ENCODE measurements at regions not wholly inside any gene's neighbourhood (a gene's known extent, or its start where the extent isn't known, plus 50 kb on each side); places are given as distances from the start of the nearest gene placed in this dataset.

- H3K4me3 ChIP-seq = no peak overlapping the region
- intact Hi-C loops (cut with DNase I; ENCODE audit: low total_unique reads) = no loop called here
- no peak for DNase-seq
- 78 to 90% methylated on average over 3 of the region's 3 CpGs for WGBS, 2 donors
- H3K27me3 ChIP-seq = no peaks in the 10 kb centered on the region
- H3K27ac ChIP-seq = no peak overlapping the region
- no peaks in the 10 kb centered on the region for H3K36me3 ChIP-seq (ENCODE audit: low read depth, missing control alignments)
- H3K4me1 ChIP-seq = no peaks in the 10 kb centered on the region
- TF ChIP-seq POLR2A (IDR thresholded peaks at IDR 0.05) = no peak
- no peak for TF ChIP-seq CTCF (IDR thresholded peaks at IDR 0.05)
- H3K9me3 ChIP-seq = no peaks in the 10 kb centered on the region
Observed at GRCh38 chr13:21960108-21960507, 289.2 kb downstream of the FGF9 start.

GRCh38 chr13:21964686-21965085 lies 293.8 kb downstream of the FGF9 start:
- Histone ChIP-seq H3K4me1 (no peaks in the 10 kb centered on the region), H3K36me3 (ENCODE audit: low read depth, missing control alignments) (no peaks in the 10 kb centered on the region), H3K27ac (no peak overlapping the region), H3K9me3 (no peaks in the 10 kb centered on the region), H3K4me3 (no peak overlapping the region), H3K27me3 (no peaks in the 10 kb centered on the region)
- TF ChIP-seq POLR2A (IDR thresholded peaks at IDR 0.05) = no peak
- 71 to 81% methylated on average over 5 of the region's 5 CpGs for WGBS, 2 donors
- DNase-seq = no peak
- intact Hi-C loops (cut with DNase I; ENCODE audit: low total_unique reads) = no loop called here

GRCh38 chr13:21965095-21965494 lies 294.2 kb downstream of the FGF9 start:
- DNase-seq = no peak
- H3K36me3 ChIP-seq (ENCODE audit: low read depth, missing control alignments) = no peaks in the 10 kb centered on the region
- H3K4me3 ChIP-seq = no peak overlapping the region
- no peaks in the 10 kb centered on the region for H3K9me3 ChIP-seq
- intact Hi-C loops (cut with DNase I; ENCODE audit: low total_unique reads) = no loop called here
- no peak for TF ChIP-seq POLR2A (IDR thresholded peaks at IDR 0.05)
- TF ChIP-seq CTCF (IDR thresholded peaks at IDR 0.05) = no peak
- WGBS, 2 donors = 75 to 79% methylated on average over 14 of the region's 14 CpGs
- H3K27ac ChIP-seq = no peak overlapping the region
- no peaks in the 10 kb centered on the region for H3K4me1 ChIP-seq
- H3K27me3 ChIP-seq = no peaks in the 10 kb centered on the region

GRCh38 chr13:21966014-21966413 lies 295.1 kb downstream of the FGF9 start:
- Histone ChIP-seq H3K4me1 (no peaks in the 10 kb centered on the region), H3K4me3 (no peak overlapping the region), H3K36me3 (ENCODE audit: low read depth, missing control alignments) (no peaks in the 10 kb centered on the region), H3K27ac (no peak overlapping the region), H3K27me3 (no peaks in the 10 kb centered on the region), H3K9me3 (no peaks in the 10 kb centered on the region)
- no peak for TF ChIP-seq CTCF (IDR thresholded peaks at IDR 0.05)
- no peak for TF ChIP-seq POLR2A (IDR thresholded peaks at IDR 0.05)
- WGBS, 2 donors = 89 to 93% methylated on average over 4 of the region's 4 CpGs
- no peak for DNase-seq
- intact Hi-C loops (cut with DNase I; ENCODE audit: low total_unique reads) = no loop called here

GRCh38 chr13:21967871-21968270 lies 297.0 kb downstream of the FGF9 start:
- no peak overlapping the region for H3K27ac ChIP-seq
- no peaks in the 10 kb centered on the region for H3K36me3 ChIP-seq (ENCODE audit: low read depth, missing control alignments)
- intact Hi-C loops (cut with DNase I; ENCODE audit: low total_unique reads) = no loop called here
- H3K4me1 ChIP-seq = no peaks in the 10 kb centered on the region
- no peak overlapping the region for H3K4me3 ChIP-seq
- H3K9me3 ChIP-seq = no peaks in the 10 kb centered on the region
- no peak for DNase-seq
- no peaks in the 10 kb centered on the region for H3K27me3 ChIP-seq
- WGBS, 2 donors = 84 to 85% methylated on average over 1 of the region's 1 CpG
- no peak for TF ChIP-seq POLR2A (IDR thresholded peaks at IDR 0.05)
- no peak for TF ChIP-seq CTCF (IDR thresholded peaks at IDR 0.05)

All from testis (tissue), 2 donors.